Esophagus muscularis mucosa (tissue), 3 donors: ENCODE measurements at regions not wholly inside any gene's neighbourhood (a gene's known extent, or its start where the extent isn't known, plus 50 kb on each side); places are given as distances from the start of the nearest gene placed in this dataset.

Source experiments
- CTCF ChIP-seq, 3 experiments: fragments of 200-600 bp in 2 of 3; fragments of 450-650 bp in 1 of 3; sonication (generic) in 2 of 3; IDR thresholded peaks; one replicate each; pipeline ENCODE4 v1.5.1; 2017 to 2019; ENCODE audit warnings: antibody characterized with exemption in 3 of 3, mild to moderate bottlenecking in 2 of 3, moderate library complexity in 1 of 3
- POLR2A ChIP-seq: fragments of 450-650 bp; IDR thresholded peaks from one replicate; pipeline ENCODE4 v1.6.1; 2017; ENCODE audit warnings: antibody characterized with exemption, moderate library complexity, mild to moderate bottlenecking, low read depth

- TF ChIP-seq CTCF (IDR thresholded peaks at IDR 0.05), result no peak
- no peak for TF ChIP-seq POLR2A
Measured at GRCh38 chr7:97409346-97409745, 291.8 kb downstream of the SDHAF3 start.
